NCI-H2081 (cell line): ENCODE measurements at regions not wholly inside any gene's neighbourhood (a gene's known extent, or its start where the extent isn't known, plus 50 kb on each side); places are given as distances from the start of the nearest gene placed in this dataset.
A peak's percentile ranks its signal among the peaks of the same experiment; 100 is the strongest.
"Not testable (repeated sequence)": the region's sequence is repeated elsewhere in the genome, so short reads cannot be mapped to it uniquely, and the experiment has no call there.

Source experiments
- DNase-seq, 2 experiments: peaks; one replicate each; lab custom pipeline; 2025; lab: John Stamatoyannopoulos, UW

DNA sequence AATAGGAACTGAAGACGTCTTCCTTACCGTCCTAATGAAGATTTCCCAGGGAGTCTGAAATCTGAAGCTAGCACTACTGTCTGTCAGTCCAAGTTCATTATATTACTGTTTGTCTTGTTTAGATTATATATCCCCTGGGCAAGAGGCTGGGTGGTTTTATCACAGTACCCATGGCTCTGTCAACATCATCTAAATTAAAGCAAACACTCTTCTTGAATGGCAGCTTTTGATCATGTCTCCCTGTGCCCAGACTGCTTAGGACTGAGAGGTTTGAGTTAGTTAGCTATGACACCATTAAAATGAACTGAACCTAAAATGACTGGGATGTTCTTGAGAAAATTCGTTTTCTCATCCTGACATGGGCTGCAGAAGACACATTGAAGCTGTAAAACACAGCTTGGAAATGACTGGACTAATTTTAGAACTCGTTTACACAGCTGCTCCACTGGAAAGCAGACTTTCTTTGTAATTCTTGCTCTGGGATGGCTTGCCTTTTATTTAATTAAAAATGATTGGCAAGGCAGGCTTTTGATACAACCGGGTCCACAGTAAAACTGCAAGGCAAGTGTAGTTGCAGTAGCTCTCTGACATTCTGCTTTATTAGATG is 243.5 kb downstream of the MFSD1 start:
- peak; percentile 61 to 85 for DNase-seq

DNA sequence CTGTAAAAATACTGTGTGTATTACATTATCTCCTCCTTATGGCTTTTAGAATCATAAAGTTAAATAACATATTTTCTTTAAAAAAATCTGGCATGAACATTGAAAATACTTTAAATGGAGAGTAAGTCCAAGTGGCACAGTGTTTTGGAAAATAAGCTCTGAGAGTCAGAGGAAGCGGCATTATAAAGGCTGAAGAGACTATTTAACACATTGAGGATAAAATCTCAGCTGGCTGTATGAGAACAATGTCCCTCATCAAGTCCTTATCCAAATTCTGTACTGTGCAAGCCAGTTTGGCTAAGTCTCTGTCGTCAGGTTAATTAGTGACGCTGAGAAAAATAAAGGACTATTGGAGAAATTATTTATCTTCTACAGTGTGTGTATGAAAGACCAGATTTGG is 245.5 kb downstream of the MFSD1 start:
- no peak for DNase-seq

DNA sequence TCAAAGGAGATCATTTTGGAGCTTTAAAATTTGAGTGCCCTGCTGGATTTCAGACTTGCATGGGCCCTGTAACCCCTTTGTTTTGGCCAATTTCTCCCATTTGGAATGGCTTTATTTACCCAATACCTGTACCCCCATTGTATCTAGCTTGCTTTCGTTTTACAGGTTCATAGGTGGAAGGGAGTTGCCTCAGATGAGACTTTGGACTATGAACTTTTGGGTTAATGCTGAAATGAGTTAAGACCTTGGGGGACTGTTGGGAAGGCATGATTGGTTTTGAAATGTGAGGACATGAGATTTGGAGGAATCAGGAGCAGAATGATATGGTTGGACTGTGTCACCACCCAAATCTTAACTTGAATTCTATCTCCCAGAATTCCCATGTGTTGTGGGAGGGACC is 250.6 kb downstream of the MFSD1 start:
- DNase-seq = not testable (repeated sequence)

DNA sequence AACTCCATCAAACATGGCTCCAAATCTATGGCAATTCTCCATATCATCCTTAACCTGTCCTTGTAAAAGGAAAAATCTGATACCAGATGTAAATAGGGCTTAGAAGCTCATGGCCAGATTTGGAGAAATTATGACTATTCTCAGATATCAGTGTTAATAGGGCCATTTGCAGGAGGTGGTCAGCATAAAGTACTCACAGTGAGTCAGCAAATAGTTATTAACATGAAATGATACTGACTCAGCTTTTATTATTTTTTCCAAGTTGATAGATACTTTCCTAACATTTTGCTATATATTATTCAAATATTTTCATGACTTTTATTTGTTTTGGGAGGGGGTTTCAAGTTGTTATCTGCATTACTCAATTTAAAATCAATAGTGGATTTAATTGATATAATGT is 255.8 kb downstream of the MFSD1 start:
- no peak for DNase-seq

DNA sequence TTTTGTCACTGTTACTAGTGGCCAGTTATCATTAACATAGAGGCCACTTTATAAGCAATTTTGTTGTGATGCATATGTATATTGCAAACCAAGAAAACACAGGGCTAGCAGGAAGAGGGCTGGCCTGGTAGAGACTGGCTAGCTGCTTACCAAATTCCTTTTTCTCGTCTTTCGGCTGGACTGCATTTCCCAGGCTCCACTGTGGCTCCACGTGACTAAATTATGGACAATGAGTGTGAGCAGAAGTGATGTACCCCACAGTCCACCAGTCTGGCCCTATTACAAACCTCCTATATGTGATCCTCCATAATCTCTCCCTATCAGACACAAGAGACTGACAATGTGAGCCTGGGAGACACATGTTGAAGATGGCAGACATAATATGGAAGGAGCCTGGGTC is 257.0 kb downstream of the MFSD1 start:
- DNase-seq = no peak

DNA sequence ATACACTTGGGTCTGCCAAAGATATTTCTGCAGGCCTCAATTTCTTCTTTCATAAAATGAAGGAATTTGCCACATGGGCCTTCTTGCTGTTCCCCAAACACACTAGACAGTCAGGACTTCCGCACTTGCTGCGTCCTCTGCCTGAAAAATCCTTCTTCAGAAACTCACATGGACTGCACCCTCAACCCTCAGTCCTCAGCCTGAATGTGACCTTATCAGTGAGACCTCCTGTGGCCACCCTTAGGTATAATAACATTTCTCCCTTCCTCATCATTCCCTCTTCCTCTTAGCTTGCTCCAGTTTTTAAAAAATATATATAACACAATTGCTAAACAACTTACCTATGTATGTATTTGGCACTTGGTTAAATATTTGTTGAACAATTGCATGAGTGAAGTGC is 257.5 kb downstream of the MFSD1 start:
- DNase-seq = no peak

DNA sequence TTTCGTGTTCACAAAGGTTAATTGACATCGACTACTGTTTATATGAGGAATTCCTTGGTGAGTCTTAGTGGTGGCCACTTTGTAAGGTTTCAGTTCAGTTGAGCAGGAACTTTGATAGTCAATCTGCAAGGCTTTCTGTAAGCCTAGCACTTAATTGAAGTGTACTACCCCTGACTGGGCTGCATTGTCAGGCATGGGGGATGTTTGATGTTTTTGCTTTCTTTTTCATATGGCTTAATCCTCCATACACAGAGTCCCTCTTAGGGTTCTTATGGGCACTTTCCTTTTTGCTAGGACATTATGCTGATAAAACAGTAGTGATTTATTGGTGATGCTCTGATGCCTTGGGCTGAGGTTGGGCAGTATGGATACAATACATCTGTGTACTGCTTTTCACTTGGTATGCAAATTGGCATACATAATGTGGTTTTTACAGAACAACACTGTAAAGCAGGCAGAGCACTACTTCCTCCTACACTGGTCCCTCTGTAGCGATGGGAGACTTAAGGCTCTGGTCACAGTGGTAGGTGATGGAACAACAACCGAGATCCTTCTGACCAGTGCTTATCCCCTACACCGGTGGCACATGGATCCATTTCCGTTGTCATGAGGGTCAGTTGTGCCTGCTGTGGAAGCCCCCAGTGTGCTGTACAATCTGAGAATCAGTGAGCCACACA is 261.0 kb downstream of the MFSD1 start:
- no peak for DNase-seq

DNA sequence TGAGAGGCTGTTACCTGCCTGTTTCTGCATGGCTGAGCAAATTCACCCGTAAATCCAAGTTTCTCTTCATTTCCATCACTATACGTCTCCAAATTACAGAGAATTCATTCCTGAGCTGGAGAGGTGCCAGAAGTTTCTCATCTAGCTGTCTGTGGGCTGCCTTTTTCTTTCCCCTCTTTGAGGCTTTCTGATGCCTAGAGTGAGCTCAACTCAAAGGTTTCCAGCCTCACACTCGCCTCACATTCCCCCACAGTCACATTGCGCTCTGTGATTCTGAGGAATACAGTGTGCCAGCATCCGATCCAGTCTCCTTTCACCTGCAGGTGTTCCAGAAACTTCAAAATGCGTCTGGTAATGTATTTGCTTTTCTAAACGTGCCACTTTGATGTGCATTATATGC is 267.2 kb downstream of the MFSD1 start, which contains the start of gene IQCJ:
IQCJ (plus strand) TSS at position 229 of the 400 bp plus-strand sequence.
- DNase-seq = no peak

DNA sequence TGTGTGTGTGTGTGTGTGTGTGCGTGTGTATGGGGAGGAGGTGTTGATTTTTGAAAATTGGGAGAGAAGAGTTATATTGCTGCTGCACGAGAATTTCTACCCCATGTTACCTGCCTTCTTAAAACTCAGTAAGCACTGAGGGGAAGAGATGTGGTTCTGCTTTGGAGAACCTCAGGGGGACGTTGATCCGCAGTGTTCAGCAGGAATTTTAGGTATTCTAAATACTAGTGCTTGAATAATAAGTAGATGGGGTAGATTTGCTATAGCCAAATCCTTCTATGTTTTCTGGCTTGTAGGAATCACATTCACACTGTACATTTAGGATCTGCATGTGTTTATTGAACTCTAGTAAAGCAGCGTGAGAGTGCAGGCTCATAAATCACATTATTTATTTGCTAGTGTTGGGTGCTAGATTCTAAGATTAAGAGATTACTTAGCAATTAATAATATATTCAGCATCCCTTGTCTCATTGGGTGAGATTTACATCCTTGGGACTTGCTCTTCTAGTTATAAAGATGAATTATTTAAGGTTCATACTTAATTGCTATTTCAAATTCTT is 268.1 kb downstream of the MFSD1 start:
- no peak for DNase-seq

DNA sequence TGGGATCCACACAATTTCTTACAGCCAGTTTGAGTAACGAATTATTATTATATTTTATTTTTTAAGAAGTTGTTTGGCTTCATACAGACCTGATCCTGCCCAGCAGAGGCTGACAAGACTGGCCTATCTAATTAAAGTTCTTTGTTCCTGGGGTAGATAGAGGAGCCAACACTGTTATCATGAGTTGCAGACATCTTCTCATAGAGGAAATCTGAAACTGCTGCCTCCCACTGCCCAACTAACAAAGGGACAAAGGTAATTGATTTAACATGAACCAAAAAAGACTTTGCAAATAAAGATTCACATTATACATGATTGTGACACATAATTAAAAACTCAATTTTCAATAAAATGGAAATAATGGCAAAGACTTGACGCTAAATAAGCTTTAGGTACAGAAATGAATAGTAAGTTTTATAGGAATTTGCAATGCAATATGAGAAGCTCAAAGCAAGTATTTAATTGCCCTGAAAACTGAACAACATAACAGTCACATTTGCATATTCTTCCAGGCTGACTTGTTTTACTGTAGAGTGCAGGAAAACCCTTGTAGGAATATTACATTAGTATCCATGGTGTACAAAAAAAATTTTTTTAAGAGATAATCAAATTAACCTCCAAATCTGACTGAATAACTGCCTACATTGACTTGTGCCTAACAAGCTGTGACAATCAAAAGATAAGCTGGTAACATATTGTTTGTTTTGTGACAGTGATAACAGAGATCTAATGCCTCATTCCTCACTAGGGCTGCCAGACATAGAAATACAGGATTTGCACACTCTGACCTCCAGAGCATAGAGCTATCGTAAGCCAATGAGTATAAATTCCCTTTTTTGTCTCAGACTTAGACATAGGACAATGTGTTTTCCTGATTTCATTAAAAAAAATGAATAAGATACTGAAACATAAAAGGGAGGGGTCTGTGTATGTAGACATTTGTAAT is 273.2 kb downstream of the MFSD1 start:
- DNase-seq = no peak

DNA sequence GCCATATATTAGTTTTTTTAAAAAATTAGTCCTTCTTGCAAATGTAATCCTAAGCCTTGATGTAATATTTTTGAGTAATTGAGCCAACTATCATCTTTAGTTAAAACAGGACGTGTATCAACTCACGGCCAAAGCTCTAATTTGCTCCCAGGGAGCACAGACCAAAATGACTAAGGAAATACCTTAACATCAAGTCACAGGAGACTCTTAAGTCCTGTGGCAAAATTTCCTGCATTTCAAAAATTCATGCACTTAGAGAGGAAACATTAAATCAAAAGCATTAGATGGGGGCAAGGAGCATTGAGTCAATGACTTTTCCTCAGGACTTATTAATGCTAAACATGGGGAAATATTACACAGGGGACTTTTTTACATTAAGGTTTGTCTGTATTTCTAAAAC is 276.0 kb downstream of the MFSD1 start:
- DNase-seq = no peak

DNA sequence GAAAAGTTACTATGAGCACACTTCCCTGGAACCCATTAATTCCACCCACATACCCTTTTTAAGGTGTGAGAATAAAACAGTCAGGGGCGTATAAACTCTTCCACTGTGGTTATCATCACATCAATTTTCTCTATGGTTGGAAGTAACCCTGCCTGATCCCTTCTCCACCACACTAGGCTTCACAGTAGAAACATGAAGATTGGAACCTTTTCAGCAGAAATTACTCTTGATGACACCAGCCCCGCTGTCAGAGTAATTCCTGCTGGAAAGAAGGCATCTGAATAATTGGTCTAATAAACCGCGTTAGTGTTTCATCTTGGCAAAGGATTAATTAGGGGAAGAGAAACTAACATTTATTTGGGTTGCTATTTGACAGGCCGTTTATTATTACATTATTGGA is 278.4 kb downstream of the MFSD1 start:
- no peak for DNase-seq

DNA sequence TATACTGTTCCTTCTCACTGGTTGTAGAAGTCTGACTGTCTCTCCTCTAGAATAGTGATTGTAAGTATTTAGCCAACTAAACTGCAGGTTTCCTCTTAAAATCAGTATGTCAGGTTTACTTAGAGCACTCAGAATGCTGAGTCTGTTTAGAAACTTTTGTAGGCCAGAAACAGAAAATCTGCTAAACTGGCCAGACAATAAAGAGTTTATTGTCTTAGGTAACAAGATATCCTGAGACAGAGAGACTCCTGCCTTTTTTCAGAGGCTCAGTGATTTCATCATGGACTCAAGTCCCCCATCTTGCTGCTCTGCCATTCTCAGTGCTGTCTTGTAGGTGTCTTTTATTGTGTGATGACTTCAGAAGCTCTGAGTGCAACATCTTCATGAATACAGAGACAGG is 279.0 kb downstream of the MFSD1 start:
- DNase-seq = no peak

DNA sequence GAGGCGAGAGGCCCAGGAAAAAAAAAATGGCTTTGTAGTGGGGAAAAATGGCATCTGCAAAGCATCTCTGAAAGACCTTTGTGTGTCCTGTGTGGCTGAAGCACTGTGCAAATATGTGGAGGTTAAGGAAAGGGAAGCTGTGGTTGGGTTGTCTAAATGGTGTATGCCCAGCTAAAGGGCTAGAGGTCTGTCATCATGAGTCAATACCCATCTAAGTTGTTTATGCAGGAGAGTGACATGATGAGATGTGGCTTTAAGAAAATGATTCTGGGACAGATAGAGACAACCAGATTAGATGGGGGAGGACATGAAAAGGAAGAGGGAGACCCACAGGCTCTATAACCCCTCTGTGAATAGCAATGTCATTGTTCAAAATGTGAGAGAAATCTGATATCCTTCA is 280.7 kb downstream of the MFSD1 start:
- no peak for DNase-seq

DNA sequence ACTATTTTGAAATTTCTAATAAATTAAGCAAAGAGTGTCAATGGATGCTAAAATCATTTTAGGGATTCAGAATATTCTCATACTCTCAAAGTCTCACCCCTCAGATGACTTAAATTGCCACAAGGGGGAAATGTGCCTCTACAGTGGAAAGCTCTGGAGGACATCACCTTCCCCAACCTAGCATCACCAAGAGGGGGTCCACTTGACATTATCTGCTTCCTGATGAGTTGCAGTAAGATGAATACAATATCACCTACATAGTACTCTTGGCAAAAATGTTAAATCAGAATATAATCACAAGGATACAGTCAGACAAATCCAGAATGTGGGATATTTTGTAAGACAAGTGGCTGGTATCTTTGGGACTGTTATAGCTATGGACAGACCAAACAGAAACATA is 290.1 kb downstream of the MFSD1 start:
- no peak for DNase-seq

DNA sequence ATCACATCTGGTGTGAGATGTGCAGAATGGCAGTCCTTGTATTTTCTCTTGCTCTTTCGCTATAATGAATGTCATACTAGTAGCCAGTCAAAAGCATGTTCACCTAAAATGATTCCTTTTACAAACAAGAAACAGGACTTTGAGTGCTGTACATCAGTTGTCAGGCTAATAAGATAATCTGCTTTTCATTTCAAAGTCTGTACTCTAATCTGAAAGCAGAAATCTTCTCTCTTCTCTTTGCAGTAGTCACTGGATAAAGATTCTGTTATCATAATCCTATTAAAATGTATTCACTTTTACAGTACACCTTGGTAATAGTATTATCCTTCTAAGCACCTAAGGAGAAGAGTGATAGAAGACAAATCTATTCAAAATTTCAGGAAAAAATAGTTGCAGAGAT is 300.1 kb downstream of the MFSD1 start:
- DNase-seq = no peak

DNA sequence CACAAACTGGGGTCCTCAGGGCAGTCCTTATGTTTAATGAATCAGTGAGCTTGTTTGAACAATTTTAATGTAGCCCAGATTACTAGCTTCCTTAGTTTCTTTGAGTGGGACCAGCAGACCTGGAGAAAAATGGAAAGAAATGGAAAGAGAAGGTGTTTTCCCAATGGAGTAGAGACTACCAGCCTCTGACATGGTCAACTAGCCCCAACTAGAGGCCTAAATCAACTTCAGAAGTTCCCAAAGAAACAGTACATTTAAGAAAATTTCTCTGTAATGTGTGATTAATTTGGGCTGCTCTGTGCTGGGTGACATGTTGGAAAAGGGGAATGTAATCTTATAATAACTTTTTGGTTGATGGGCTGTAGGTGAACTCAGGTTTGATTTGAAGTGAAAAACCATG is 310.9 kb downstream of the MFSD1 start:
- DNase-seq = no peak

DNA sequence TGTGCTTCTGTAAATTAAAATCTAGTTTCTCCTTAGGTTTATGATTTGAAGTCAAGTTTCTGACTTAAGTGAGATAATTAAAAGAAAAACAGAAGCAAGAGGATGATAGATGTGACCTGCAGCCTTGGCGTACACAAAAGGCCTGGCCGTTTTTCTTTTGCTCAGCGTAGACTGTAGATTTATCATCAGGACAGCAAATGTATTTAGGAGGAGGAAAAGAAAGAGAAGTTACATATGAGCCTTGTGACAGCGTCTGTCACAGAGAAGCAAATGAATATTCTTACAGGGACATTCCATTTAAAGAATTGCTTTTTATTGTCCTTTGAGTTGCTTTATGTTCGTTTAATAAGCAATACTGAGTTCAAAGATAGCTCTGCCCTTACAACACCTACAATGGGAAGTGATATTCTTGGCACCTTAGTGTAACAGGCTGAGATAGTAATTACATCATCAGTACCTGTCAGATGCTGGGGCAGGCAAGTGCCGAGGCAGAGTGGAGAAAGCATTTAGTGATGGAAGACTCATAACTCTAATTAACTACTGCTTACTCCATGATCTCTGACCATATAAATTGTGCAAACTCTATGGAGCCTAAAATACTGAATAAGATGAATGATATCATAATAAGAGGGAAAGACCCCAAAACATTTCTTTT is 311.5 kb downstream of the MFSD1 start:
- no peak for DNase-seq

DNA sequence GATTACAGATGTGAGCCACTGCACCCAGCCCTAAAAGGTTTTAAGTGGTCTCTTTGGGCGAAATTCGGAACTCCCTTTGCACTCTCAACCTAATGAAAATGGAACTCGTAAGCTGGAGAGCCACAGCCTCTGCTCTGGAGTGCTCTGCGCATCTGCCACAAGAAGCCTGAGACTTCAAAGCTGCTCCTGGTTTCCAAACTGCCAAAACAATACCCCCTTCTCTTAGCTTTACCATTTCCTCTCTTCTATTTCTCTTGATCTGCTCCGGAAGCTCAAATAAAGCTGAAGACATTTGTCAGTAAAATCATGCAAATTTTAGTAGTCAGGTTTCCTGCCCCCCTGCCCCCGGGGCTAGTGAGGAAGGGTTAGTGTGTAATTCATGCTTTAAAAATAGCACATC is 312.7 kb downstream of the MFSD1 start:
- no peak for DNase-seq

DNA sequence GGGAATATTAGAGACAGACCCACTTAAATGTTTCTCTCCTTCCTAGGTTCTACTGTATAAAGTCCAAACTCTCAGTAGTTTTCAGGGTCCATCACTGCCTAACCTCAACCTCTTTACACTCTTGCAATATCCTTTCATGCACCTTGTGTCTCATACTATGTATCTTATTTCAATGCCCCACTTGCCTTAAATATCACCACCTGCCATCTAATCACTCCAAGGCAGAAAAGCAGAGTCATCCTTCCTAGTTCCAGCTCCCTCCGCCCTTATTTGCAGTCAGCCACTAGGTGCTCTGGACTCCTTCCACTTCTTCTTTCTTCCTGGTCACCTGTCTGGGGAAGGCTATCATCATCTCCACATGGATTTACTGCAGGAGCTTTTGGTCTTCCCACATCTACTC is 322.0 kb downstream of the MFSD1 start:
- no peak for DNase-seq

DNA sequence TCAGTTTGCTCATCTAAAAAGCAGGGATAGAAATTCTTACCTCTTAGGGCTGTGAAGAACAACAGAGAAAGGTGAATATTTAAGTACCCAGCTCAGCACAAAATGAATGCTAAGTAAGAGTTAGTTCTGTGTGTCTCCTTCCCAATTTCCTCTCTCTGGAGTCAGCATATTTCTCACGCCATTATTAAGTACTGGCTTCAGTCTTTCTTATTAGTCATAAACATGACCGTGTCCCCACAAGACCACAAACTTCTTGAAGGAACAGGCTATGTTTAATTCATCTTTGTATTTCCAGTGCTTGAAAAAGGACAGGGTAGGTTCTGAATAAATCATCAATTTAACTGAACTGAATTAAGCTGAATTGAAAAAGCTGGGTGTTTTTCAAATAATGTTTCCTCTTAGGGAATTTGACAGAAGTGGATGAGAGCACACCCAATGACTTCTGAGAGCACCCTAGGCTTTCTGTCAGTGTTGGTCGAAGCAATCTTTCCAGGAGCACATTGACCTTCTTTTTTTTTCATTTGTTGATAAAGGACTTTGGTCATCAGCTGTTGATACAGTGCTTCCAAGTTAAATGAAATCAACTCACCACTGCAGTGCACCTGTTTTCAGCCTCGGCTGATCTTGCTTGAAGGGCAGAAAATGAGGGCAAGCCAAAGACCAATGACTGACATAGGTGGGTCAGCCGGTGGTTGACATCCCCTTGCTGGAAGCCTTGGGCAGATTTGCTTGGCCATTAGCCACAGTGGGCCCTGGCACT is 324.6 kb downstream of the MFSD1 start:
- DNase-seq = no peak
